ENCODE measurements at regions not wholly inside any gene's neighbourhood (a gene's known extent, or its start where the extent isn't known, plus 50 kb on each side); places are given as distances from the start of the nearest gene placed in this dataset.

GRCh38 chr22:47583959-47584562, 821.6 kb downstream of the TBC1D22A start:
- TF ChIP-seq EZH2 (IDR thresholded peaks at IDR 0.05; ENCODE audit: borderline replicate concordance, insufficient read depth, low read depth, low read length, poor library complexity, severe bottlenecking) (no peak), CTCF (IDR thresholded peaks at IDR 0.05) (no peak)
